ENCODE measurements at regions not wholly inside any gene's neighbourhood (a gene's known extent, or its start where the extent isn't known, plus 50 kb on each side); places are given as distances from the start of the nearest gene placed in this dataset.
"Not testable (repeated sequence)": the region's sequence is repeated elsewhere in the genome, so short reads cannot be mapped to it uniquely, and the experiment has no call there.

DNA sequence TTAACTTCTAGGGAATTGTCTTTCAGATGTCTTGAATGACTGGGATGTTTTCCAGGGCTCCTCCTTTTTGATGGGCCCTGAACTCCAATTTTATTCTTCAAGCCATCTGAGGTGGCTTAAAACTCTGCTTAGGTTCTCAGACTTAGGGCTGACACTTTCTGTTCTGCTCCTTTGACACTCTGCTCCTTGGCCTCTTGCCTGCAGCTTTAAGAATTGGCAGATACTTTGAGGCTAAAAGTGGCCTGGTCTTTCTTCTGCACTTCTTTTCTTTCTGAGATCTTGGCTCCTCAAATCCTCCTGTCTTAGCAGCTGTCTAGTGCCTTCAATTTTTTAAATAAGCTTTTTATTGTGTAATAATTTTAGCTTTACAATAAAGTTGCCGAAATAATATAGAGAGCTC, 294.6 kb downstream of the RPS6KC1 start:
- TF ChIP-seq CTCF (IDR thresholded peaks at IDR 0.05; ENCODE audit: extremely low read depth, insufficient read depth, missing control alignments): no peak
- in situ Hi-C loops (cut with MboI; ENCODE audit: low pct_unique_long_range_greater_than_20kb, low sequenced_read_pairs, unreplicated experiment): no loop called here
- DNase-seq (ENCODE audit: low spot score): no peak

GRCh38 chr1:213357403-213357802, 306.4 kb downstream of the RPS6KC1 start:
- in situ Hi-C loops (cut with MboI; ENCODE audit: low pct_unique_long_range_greater_than_20kb, low sequenced_read_pairs, unreplicated experiment): no loop called here
- TF ChIP-seq CTCF (IDR thresholded peaks at IDR 0.05; ENCODE audit: extremely low read depth, insufficient read depth, missing control alignments): no peak
- no peak for DNase-seq (ENCODE audit: low spot score)

- in situ Hi-C loops (cut with MboI; ENCODE audit: low pct_unique_long_range_greater_than_20kb, low sequenced_read_pairs, unreplicated experiment); DNase-seq (ENCODE audit: low spot score): not testable (repeated sequence)
Measured at GRCh38 chr1:213358368-213358767, 307.3 kb downstream of the RPS6KC1 start.

- TF ChIP-seq CTCF (IDR thresholded peaks at IDR 0.05; ENCODE audit: extremely low read depth, insufficient read depth, missing control alignments): no peak
- in situ Hi-C loops (cut with MboI; ENCODE audit: low pct_unique_long_range_greater_than_20kb, low sequenced_read_pairs, unreplicated experiment): no loop called here
- DNase-seq (ENCODE audit: low spot score): no peak
Measured at GRCh38 chr1:213362598-213362997, 311.6 kb downstream of the RPS6KC1 start.

DNA sequence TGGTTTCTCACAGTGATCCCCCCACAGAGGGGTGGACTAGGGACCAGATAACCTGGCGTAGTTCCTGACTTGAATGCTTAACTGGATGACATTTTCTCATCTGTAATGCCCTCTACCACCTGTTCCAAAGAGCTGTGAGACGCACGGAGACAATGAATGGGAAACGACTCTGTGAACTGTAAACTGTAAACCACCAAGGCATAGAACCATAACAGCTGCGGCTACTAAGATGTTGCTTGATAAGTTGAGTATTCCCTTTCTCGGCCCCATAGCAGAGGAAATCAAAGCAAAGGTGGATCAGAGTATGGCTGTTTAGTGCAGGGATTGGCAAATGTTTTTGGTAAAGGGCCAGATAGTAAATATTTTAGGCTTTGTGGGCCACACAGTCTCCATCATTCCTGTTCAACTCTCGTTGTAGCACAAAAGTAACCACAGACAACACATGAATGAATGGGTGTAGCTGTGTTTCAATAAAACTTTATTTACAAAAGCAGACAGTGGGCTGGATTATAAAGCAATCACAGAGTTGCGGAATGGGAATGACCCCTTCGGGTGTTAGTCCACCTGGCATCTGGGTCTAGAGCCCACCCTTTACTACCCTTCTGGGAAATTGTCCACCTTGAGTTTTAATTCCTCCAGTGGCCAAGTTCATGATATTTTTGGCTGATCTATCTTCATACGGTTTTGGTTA, 315.2 kb downstream of the RPS6KC1 start:
- TF ChIP-seq CTCF (IDR thresholded peaks at IDR 0.05; ENCODE audit: extremely low read depth, insufficient read depth, missing control alignments): no peak

GRCh38 chr1:213369465-213369864, 318.4 kb downstream of the RPS6KC1 start:
- no peak for DNase-seq (ENCODE audit: low spot score)
- no peak for TF ChIP-seq CTCF (IDR thresholded peaks at IDR 0.05; ENCODE audit: extremely low read depth, insufficient read depth, missing control alignments)
- in situ Hi-C loops (cut with MboI; ENCODE audit: low pct_unique_long_range_greater_than_20kb, low sequenced_read_pairs, unreplicated experiment): no loop called here

More for the DNA sequence above, 315.2 kb downstream of the RPS6KC1 start:
- in situ Hi-C loops (cut with MboI; ENCODE audit: low pct_unique_long_range_greater_than_20kb, low sequenced_read_pairs, unreplicated experiment): no loop called here
- no peak for DNase-seq (ENCODE audit: low spot score)

- no peak for DNase-seq (ENCODE audit: low spot score)
- TF ChIP-seq CTCF (IDR thresholded peaks at IDR 0.05; ENCODE audit: extremely low read depth, insufficient read depth, missing control alignments): no peak
- in situ Hi-C loops (cut with MboI; ENCODE audit: low pct_unique_long_range_greater_than_20kb, low sequenced_read_pairs, unreplicated experiment): no loop called here
Measured at GRCh38 chr1:213370523-213370922, 319.5 kb downstream of the RPS6KC1 start.
